Activated naive CD4-positive, alpha-beta T cell treated with anti-CD3 and anti-CD28 coated beads, Interleukin-2, amount 50 U/mL, for 24 hours (primary cell): ENCODE measurements at regions not wholly inside any gene's neighbourhood (a gene's known extent, or its start where the extent isn't known, plus 50 kb on each side); places are given as distances from the start of the nearest gene placed in this dataset.

Experiments
- H3K27ac Mint-ChIP-seq: one replicate; pipeline ENCODE4 v1.8.0; 2021; ENCODE audit warnings: mild to moderate bottlenecking, mixed read lengths
- H3K27me3 Mint-ChIP-seq: one replicate; pipeline ENCODE4 v1.8.0; 2021; ENCODE audit warnings: mixed read lengths
- H3K36me3 Mint-ChIP-seq: one replicate; pipeline ENCODE4 v1.8.0; 2021; ENCODE audit warnings: mixed read lengths
- H3K4me1 Mint-ChIP-seq: one replicate; pipeline ENCODE4 v1.8.0; 2021; ENCODE audit warnings: mixed read lengths
- H3K4me3 Mint-ChIP-seq: one replicate; pipeline ENCODE4 v1.8.0; 2021; ENCODE audit warnings: mild to moderate bottlenecking, mixed read lengths
- H3K9me3 Mint-ChIP-seq: one replicate; pipeline ENCODE4 v1.8.0; 2021; ENCODE audit warnings: mixed read lengths

- Mint-ChIP-seq H3K4me1 (no peaks in the 10 kb centered on the region), H3K4me3 (no peak overlapping the region)
Observed at GRCh38 chr10:90403211-90404000, 454.4 kb downstream of the HTR7 start.

GRCh38 chr10:90407131-90407530 is 450.7 kb downstream of the HTR7 start:
- H3K36me3 Mint-ChIP-seq, result no peaks in the 10 kb centered on the region
- H3K4me3 Mint-ChIP-seq, result no peak overlapping the region
- no peaks in the 10 kb centered on the region for H3K4me1 Mint-ChIP-seq
- no peak overlapping the region for H3K27ac Mint-ChIP-seq
- H3K27me3 Mint-ChIP-seq, result peaks cover 2% of the 10 kb centered on the region
- peaks cover 5% of the 10 kb centered on the region for H3K9me3 Mint-ChIP-seq

More at GRCh38 chr10:90403211-90404000, 454.4 kb downstream of the HTR7 start:
- Mint-ChIP-seq H3K36me3 (no peaks in the 10 kb centered on the region), H3K27ac (no peak overlapping the region), H3K9me3 (no peaks in the 10 kb centered on the region), H3K27me3 (peaks cover 2% of the 10 kb centered on the region)

DNA sequence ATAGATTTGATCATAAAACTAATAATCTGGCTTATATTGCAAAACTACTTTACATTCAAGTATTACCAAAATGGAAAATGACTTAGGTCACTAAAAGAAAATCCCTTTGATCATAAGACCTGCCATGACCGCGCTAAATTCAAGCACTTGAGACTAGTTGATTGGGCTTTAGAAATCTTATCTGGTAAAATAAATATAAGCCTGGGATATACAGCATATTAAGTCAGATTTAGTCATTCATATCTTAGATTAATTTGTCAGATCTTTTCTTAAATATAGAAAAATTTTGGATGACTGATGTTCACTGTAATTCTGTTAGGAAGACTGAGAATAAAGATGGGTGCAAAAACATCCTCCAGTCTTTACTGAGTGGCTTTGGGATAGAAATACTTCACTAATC is 450.0 kb downstream of the HTR7 start:
- Mint-ChIP-seq H3K27me3 (peaks cover 2% of the 10 kb centered on the region), H3K4me3 (no peak overlapping the region), H3K4me1 (no peaks in the 10 kb centered on the region), H3K36me3 (no peaks in the 10 kb centered on the region), H3K27ac (no peak overlapping the region), H3K9me3 (peaks cover 5% of the 10 kb centered on the region)

GRCh38 chr10:90412582-90412981 is 445.3 kb downstream of the HTR7 start:
- H3K36me3 Mint-ChIP-seq, result no peaks in the 10 kb centered on the region
- H3K27me3 Mint-ChIP-seq, result no peaks in the 10 kb centered on the region
- no peaks in the 10 kb centered on the region for H3K4me1 Mint-ChIP-seq
- no peak overlapping the region for H3K27ac Mint-ChIP-seq
- no peak overlapping the region for H3K4me3 Mint-ChIP-seq
- H3K9me3 Mint-ChIP-seq, result peaks cover 5% of the 10 kb centered on the region

DNA sequence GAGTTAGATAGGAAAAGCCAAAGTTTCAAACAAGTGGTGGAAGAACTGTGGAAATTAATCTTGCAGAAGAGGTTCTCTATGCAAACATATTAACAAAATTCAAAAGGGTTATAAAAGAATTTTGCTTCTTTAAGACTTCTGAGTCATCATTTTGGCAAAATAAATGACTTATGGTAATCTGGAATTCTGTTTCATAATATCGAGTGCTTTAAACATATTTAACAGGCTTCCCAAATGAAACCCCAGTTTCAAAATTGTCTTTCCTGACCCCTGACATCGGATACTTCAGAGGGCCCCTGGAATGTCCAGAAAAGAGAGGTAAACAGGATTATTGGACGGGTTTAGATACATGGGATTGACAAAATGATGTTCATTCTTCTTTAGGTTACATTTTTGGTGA is 444.6 kb downstream of the HTR7 start:
- no peaks in the 10 kb centered on the region for H3K27me3 Mint-ChIP-seq
- H3K4me1 Mint-ChIP-seq, result no peaks in the 10 kb centered on the region
- H3K9me3 Mint-ChIP-seq, result peaks cover 5% of the 10 kb centered on the region
- no peak overlapping the region for H3K27ac Mint-ChIP-seq
- no peaks in the 10 kb centered on the region for H3K36me3 Mint-ChIP-seq
- no peak overlapping the region for H3K4me3 Mint-ChIP-seq

DNA sequence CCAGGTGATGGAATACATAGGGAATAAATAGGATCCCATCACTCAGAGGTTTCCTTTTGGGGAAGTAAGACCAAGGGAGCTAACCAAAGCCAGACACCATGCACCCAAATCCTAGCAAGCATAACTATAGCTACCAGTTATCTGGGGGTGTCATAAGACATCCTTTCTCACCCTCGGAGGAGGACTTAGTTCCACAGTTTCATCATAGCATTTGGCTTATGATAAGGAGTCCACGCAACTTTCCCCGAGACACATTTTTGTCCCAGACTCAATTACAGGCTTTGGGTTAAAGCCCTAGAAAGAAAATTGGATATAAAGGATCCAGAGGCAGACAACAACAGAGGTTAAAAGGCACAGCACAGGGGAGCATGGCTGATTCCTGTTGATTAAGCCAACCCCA is 442.9 kb downstream of the HTR7 start:
- H3K4me3 Mint-ChIP-seq, result no peak overlapping the region
- no peaks in the 10 kb centered on the region for H3K27me3 Mint-ChIP-seq
- H3K9me3 Mint-ChIP-seq, result peaks cover 5% of the 10 kb centered on the region
- H3K4me1 Mint-ChIP-seq, result no peaks in the 10 kb centered on the region
- H3K27ac Mint-ChIP-seq, result no peak overlapping the region
- H3K36me3 Mint-ChIP-seq, result no peaks in the 10 kb centered on the region

- Mint-ChIP-seq H3K36me3 (no peaks in the 10 kb centered on the region), H3K27me3 (no peaks in the 10 kb centered on the region), H3K4me3 (no peak overlapping the region), H3K9me3 (no peaks in the 10 kb centered on the region), H3K27ac (no peak overlapping the region), H3K4me1 (no peaks in the 10 kb centered on the region)
Observed at GRCh38 chr10:90417029-90417428, 440.8 kb downstream of the HTR7 start.

GRCh38 chr10:90417476-90418210 is 440.2 kb downstream of the HTR7 start:
- no peaks in the 10 kb centered on the region for H3K9me3 Mint-ChIP-seq
- H3K27ac Mint-ChIP-seq, result no peak overlapping the region
- no peaks in the 10 kb centered on the region for H3K36me3 Mint-ChIP-seq
- no peaks in the 10 kb centered on the region for H3K4me1 Mint-ChIP-seq
- H3K27me3 Mint-ChIP-seq, result no peaks in the 10 kb centered on the region
- no peak overlapping the region for H3K4me3 Mint-ChIP-seq

GRCh38 chr10:90418869-90419652 is 438.8 kb downstream of the HTR7 start:
- Mint-ChIP-seq H3K9me3 (no peaks in the 10 kb centered on the region), H3K27ac (no peak overlapping the region), H3K4me1 (no peaks in the 10 kb centered on the region), H3K36me3 (no peaks in the 10 kb centered on the region), H3K4me3 (no peak overlapping the region), H3K27me3 (no peaks in the 10 kb centered on the region)

- H3K4me3 Mint-ChIP-seq, result no peak overlapping the region
- no peak overlapping the region for H3K27ac Mint-ChIP-seq
- H3K36me3 Mint-ChIP-seq, result no peaks in the 10 kb centered on the region
- H3K4me1 Mint-ChIP-seq, result no peaks in the 10 kb centered on the region
- peaks cover 4% of the 10 kb centered on the region for H3K9me3 Mint-ChIP-seq
- H3K27me3 Mint-ChIP-seq, result no peaks in the 10 kb centered on the region
Observed at GRCh38 chr10:90420637-90421318, 437.1 kb downstream of the HTR7 start.

DNA sequence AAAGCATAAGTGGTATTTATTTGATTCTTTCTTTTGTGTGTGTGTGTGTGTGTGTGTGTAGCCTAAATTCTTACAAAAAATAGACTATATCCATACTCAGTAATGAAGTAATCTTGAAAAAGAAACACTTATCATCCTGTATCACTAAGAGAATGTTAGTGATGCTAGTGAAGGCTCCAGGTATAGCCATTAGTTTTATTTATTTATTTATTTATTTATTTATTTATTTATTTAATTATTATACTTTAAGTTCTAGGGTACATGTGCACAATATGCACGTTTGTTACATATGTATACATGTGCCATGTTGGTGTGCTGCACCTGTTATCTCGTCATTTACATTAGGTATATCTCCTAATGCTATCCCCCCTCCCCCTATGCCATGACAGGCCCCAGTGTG is 436.0 kb downstream of the HTR7 start:
- Mint-ChIP-seq H3K36me3 (no peaks in the 10 kb centered on the region), H3K27me3 (no peaks in the 10 kb centered on the region), H3K27ac (no peak overlapping the region), H3K9me3 (peaks cover 12% of the 10 kb centered on the region), H3K4me3 (no peak overlapping the region), H3K4me1 (no peaks in the 10 kb centered on the region)

- Mint-ChIP-seq H3K27ac (no peak overlapping the region), H3K4me3 (no peak overlapping the region), H3K27me3 (no peaks in the 10 kb centered on the region), H3K9me3 (peaks cover 12% of the 10 kb centered on the region), H3K4me1 (no peaks in the 10 kb centered on the region), H3K36me3 (no peaks in the 10 kb centered on the region)
Observed at GRCh38 chr10:90424730-90425129, 433.1 kb downstream of the HTR7 start.

DNA sequence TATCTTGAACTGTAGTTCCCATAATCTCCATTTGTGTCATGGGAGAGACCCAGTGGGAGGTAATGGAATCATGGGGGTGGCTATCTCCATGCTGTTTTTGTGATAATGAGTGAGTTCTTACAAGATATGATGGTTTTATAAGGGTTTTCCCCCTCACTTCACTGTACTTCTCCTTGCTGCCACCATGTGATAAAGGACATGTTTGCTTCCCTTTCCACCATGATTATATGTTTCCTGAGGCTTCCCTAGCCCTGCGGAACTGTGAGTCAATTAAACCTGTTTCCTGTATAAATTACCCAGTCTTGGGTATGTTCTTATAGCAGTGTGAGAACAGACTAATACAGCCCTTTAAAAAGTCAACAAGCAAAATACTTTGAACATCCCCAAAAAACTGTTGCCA is 427.7 kb downstream of the HTR7 start:
- Mint-ChIP-seq H3K4me3 (no peak overlapping the region), H3K27ac (no peak overlapping the region), H3K4me1 (no peaks in the 10 kb centered on the region), H3K27me3 (peaks cover 2% of the 10 kb centered on the region), H3K36me3 (no peaks in the 10 kb centered on the region), H3K9me3 (peaks cover 11% of the 10 kb centered on the region)

DNA sequence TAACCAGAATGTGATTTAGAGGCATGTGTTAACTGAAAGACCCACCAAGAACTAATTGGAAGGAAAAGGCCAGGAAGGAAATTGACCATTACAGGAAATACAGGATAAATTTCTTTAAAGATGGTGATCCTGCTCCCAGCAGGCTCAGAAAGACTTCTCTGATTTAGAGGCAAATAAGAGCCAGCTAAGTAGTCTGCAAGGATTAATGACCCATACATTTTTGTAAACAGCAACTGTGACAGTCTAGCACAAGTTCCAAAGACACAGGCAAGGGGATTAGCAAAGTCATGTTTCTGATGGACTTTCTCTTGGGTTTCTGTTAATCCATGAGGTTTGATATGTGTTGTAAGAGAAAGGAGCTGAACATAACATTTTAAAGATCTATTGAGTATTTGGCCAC is 425.0 kb downstream of the HTR7 start:
- Mint-ChIP-seq H3K9me3 (no peaks in the 10 kb centered on the region), H3K36me3 (no peaks in the 10 kb centered on the region), H3K27me3 (peaks cover 2% of the 10 kb centered on the region), H3K4me3 (no peak overlapping the region), H3K4me1 (no peaks in the 10 kb centered on the region), H3K27ac (no peak overlapping the region)

GRCh38 chr10:90435296-90435695 is 422.5 kb downstream of the HTR7 start:
- no peaks in the 10 kb centered on the region for H3K4me1 Mint-ChIP-seq
- no peaks in the 10 kb centered on the region for H3K9me3 Mint-ChIP-seq
- peaks cover 2% of the 10 kb centered on the region for H3K27me3 Mint-ChIP-seq
- H3K27ac Mint-ChIP-seq, result no peak overlapping the region
- no peak overlapping the region for H3K4me3 Mint-ChIP-seq
- no peaks in the 10 kb centered on the region for H3K36me3 Mint-ChIP-seq
